GM12878 (cell line): ENCODE measurements at regions not wholly inside any gene's neighbourhood (a gene's known extent, or its start where the extent isn't known, plus 50 kb on each side); places are given as distances from the start of the nearest gene placed in this dataset.

Experiments
- ATAC-seq: fragments of 200-7000 bp; cut with Tn5 transposase; 3 replicates; pipeline ENCODE4 v1.9.1; 2020; ENCODE audit warnings: mild to moderate bottlenecking, moderate library complexity
- BruUV-seq: library from RNA; stranded (reverse); fragments of 400-500 nt; replicated peaks from 2 replicates; lab custom pipeline; 2021; lab: Mats Ljungman, UMichigan
- CTCF ChIA-PET: fragments of 300-600 bp; sonication (Branson Sonifier 250); formaldehyde crosslinking; extraction: SDS; loops from one replicate; lab custom pipeline; 2021; ENCODE audit warnings: inconsistent platforms; lab: Yijun Ruan, JAX
- POLR2A ChIA-PET: fragments of 350-600 bp; formaldehyde crosslinking; extraction: SDS; loops from one replicate; lab custom pipeline; 2021; ENCODE audit warnings: inconsistent platforms; lab: Charles Lee
- RAD21 ChIA-PET: fragments of 300-600 bp; sonication (Branson Sonifier 250); formaldehyde crosslinking; loops from one replicate; lab custom pipeline; 2023; ENCODE audit warnings: antibody characterized with exemption; ENCODE audit not compliant: unreplicated experiment; lab: Charles Lee
- SMC1A ChIA-PET: fragments of 300-600 bp; sonication (Branson Sonifier 250); formaldehyde crosslinking; loops from one replicate; lab custom pipeline; 2023; ENCODE audit not compliant: unreplicated experiment, uncharacterized antibody; lab: Charles Lee
- DNase-seq: peaks from one replicate; pipeline ENCODE4 v3.0.0-alpha.2; 2011; ENCODE audit warnings: low read depth, low spot score
- FAIRE-seq: peaks from 3 replicates; lab custom pipeline; 2011; peaks lifted over from hg19 to GRCh38; lab: Jason Lieb, UNC
- H2AFZ ChIP-seq: 2 replicates; pipeline ENCODE4 v1.6.0; 2011; ENCODE audit warnings: low read depth, low read length, control low read depth; ENCODE audit not compliant: control insufficient read depth
- H3K27ac ChIP-seq: 2 replicates; pipeline ENCODE4 v1.5.1; 2011; ENCODE audit warnings: control low read depth; ENCODE audit not compliant: control insufficient read depth, insufficient read depth
- H3K27me3 ChIP-seq, 2 experiments: replicated peaks in 1 of 2; 2 replicates each; pipeline versions ENCODE4 v1.6.0 to v1.6.1; 2011; ENCODE audit warnings: low read length in 1 of 2; ENCODE audit not compliant: control insufficient read depth in 2 of 2, insufficient read depth in 2 of 2
- H3K36me3 ChIP-seq, 2 experiments: 2 replicates each; pipeline ENCODE4 v1.5.1; 2011; ENCODE audit warnings: low read length in 1 of 2; ENCODE audit not compliant: control insufficient read depth in 2 of 2, insufficient read depth in 2 of 2
- H3K4me1 ChIP-seq: 2 replicates; pipeline ENCODE4 v1.6.1; 2011; ENCODE audit warnings: mild to moderate bottlenecking, low read length, moderate library complexity, mixed read lengths; ENCODE audit not compliant: control insufficient read depth, insufficient read depth
- H3K4me2 ChIP-seq: 2 replicates; pipeline ENCODE4 v1.6.0; 2011; ENCODE audit warnings: control low read depth; ENCODE audit not compliant: control insufficient read depth, insufficient read depth
- H3K4me3 ChIP-seq: fragments of 200-600 bp; sonication (generic); 2 replicates; pipeline ENCODE4 v1.5.1; 2016
- H3K79me2 ChIP-seq: 2 replicates; pipeline ENCODE4 v1.6.0; 2011; ENCODE audit warnings: low read length; ENCODE audit not compliant: control insufficient read depth, insufficient read depth
- H3K9ac ChIP-seq: 2 replicates; pipeline ENCODE4 v1.8.0; 2011; ENCODE audit warnings: low read length, control low read depth, mixed read lengths; ENCODE audit not compliant: control insufficient read depth, insufficient read depth
- H3K9me3 ChIP-seq: replicated peaks from 3 replicates; pipeline ENCODE4 v1.5.1; 2011; ENCODE audit warnings: mild to moderate bottlenecking, low read length; ENCODE audit not compliant: control insufficient read depth, insufficient read depth
- H4K20me1 ChIP-seq: 2 replicates; pipeline ENCODE4 v1.6.0; 2011; ENCODE audit not compliant: control insufficient read depth, insufficient read depth
- GABPA ChIP-seq: IDR thresholded peaks from 2 replicates; pipeline ENCODE4 v1.6.1; 2014; ENCODE audit warnings: antibody characterized with exemption, low read depth, mild to moderate bottlenecking, inconsistent platforms
- HDAC2 ChIP-seq: fragments of 200-600 bp; sonication (generic); IDR thresholded peaks from 2 replicates; pipeline ENCODE4 v1.6.1; 2017
- HDGF ChIP-seq: fragments of 450-650 bp; IDR thresholded peaks from 2 replicates; pipeline ENCODE4 v1.6.1; 2016; ENCODE audit warnings: antibody characterized with exemption
- IKZF1 ChIP-seq: fragments of 450-650 bp; conservative IDR thresholded peaks from 2 replicates; pipeline ENCODE4 v1.6.1; 2017; ENCODE audit warnings: antibody characterized with exemption, mild to moderate bottlenecking
- NR2C2 ChIP-seq: IDR thresholded peaks from 2 replicates; pipeline ENCODE4 v1.6.1; 2011; ENCODE audit warnings: borderline replicate concordance, low read depth; ENCODE audit not compliant: control insufficient read depth, insufficient read length
- NRF1 ChIP-seq: conservative IDR thresholded peaks from 2 replicates; pipeline ENCODE4 v1.6.1; 2011; ENCODE audit warnings: mild to moderate bottlenecking, low read depth, low read length, improper control_type of control experiment
- PAX8 ChIP-seq: fragments of 450-650 bp; IDR thresholded peaks from 2 replicates; pipeline ENCODE4 v1.6.1; 2017; ENCODE audit warnings: mild to moderate bottlenecking, moderate library complexity
- SP1 ChIP-seq: IDR thresholded peaks from one replicate; pipeline ENCODE4 v1.6.1; 2011; ENCODE audit warnings: low read depth, low read length
- WGBS: methylation state at CpG from one replicate; pipeline ENCODE4 v1.1.6; 2016; ENCODE audit warnings: low lambda C conversion rate; ENCODE audit not compliant: insufficient replicate concordance, insufficient coverage; ENCODE audit errors: missing lambda C conversion rate; 5-methylcytosine and 5-hydroxymethylcytosine counted together
- in situ Hi-C: fragments of 300-500 bp; cut with MboI; formaldehyde crosslinking; loops from 9 replicates; pipeline ENCODE4 v1.14.3; 2018; ENCODE audit warnings: mixed read lengths
- intact Hi-C: fragments of 100-400 bp; cut with micrococcal nuclease; formaldehyde crosslinking; loops from one replicate; pipeline ENCODE4 v1.14.2; 2022; ENCODE audit not compliant: unreplicated experiment
- TF ChIP-seq, protein P1 (sequence below): fragments of 450-650 bp; IDR thresholded peaks from 2 replicates; pipeline ENCODE4 v1.6.1; 2016; ENCODE audit warnings: mild to moderate bottlenecking, moderate library complexity, borderline replicate concordance
- TF ChIP-seq, protein P2 (sequence below): fragments of 450-650 bp; IDR thresholded peaks from 2 replicates; pipeline ENCODE4 v1.6.1; 2018; ENCODE audit warnings: mild to moderate bottlenecking, low read depth, moderate library complexity; ENCODE audit not compliant: partially characterized antibody
- TF ChIP-seq, protein P3 (sequence below): IDR thresholded peaks from 2 replicates; pipeline ENCODE4 v1.6.1; 2011; ENCODE audit warnings: low read depth, mild to moderate bottlenecking, low read length, moderate library complexity, borderline replicate concordance; ENCODE audit errors: extremely low read depth

DNA sequence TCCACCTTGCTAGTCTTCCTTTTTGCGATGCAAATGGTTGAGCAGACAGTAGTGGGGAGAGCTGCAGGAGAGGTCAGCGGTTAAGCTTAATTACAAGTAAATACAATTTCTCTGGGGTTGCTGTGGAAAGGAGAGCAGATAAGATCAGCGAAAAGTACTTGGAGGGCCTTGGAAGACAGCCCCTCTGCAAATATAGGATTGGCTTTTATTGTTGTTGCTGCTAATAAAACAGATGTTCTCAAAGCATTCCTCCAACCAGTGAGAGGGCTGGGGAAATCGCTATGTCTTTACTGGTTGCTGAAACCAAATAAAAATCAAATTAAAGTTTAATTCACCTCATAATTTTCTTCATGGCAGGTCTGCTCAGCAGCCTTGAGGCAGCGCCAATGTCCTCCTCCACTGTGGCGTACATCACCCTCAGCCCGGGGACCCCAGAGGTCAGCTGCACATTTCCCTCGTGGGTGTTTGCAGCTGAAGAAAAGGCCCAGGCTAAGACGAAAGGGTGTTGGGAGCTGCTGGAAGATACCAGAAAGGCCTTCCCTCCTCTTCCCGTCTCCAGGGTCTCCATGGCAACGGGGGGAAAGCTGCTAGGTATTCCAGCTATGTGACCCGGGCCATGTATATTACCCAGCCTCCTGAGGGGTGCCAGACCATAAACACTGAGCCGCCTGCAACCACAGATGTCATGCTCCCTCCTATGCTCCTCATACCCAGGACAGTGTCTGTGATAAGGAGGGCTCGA lies 54.6 kb upstream of the POU2F1 start:
- H2AFZ ChIP-seq, result no peak overlapping the region
- CTCF ChIA-PET, result no interaction called here
- H3K4me3 ChIP-seq, result no peak overlapping the region
- 43% methylated on average over 14 of the region's 14 CpGs for WGBS
- no peak overlapping the region for H3K9ac ChIP-seq
- ATAC-seq (no peak), FAIRE-seq (no peak), DNase-seq (no peak)
- H3K36me3 ChIP-seq, result no peaks in the 10 kb centered on the region
- no peaks in the 10 kb centered on the region for H3K4me1 ChIP-seq
- intact Hi-C loops, result no loop called here
- H3K27ac ChIP-seq, result no peak overlapping the region
- H3K9me3 ChIP-seq, result no peaks in the 10 kb centered on the region
- BruUV-seq, result no TSS peak
- POLR2A ChIA-PET, result no interaction called here
- no peaks in the 10 kb centered on the region for H3K27me3 ChIP-seq
- in situ Hi-C loops, result no loop called here
- no peak for TF ChIP-seq PAX8
- TF ChIP-seq NR2C2, result no peak
- no peak for TF ChIP-seq HDGF
- TF ChIP-seq, protein P1, sequence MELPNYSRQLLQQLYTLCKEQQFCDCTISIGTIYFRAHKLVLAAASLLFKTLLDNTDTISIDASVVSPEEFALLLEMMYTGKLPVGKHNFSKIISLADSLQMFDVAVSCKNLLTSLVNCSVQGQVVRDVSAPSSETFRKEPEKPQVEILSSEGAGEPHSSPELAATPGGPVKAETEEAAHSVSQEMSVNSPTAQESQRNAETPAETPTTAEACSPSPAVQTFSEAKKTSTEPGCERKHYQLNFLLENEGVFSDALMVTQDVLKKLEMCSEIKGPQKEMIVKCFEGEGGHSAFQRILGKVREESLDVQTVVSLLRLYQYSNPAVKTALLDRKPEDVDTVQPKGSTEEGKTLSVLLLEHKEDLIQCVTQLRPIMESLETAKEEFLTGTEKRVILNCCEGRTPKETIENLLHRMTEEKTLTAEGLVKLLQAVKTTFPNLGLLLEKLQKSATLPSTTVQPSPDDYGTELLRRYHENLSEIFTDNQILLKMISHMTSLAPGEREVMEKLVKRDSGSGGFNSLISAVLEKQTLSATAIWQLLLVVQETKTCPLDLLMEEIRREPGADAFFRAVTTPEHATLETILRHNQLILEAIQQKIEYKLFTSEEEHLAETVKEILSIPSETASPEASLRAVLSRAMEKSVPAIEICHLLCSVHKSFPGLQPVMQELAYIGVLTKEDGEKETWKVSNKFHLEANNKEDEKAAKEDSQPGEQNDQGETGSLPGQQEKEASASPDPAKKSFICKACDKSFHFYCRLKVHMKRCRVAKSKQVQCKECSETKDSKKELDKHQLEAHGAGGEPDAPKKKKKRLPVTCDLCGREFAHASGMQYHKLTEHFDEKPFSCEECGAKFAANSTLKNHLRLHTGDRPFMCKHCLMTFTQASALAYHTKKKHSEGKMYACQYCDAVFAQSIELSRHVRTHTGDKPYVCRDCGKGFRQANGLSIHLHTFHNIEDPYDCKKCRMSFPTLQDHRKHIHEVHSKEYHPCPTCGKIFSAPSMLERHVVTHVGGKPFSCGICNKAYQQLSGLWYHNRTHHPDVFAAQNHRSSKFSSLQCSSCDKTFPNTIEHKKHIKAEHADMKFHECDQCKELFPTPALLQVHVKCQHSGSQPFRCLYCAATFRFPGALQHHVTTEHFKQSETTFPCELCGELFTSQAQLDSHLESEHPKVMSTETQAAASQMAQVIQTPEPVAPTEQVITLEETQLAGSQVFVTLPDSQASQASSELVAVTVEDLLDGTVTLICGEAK, result no peak
- TF ChIP-seq HDAC2, result no peak
- TF ChIP-seq NRF1, result no peak
- no peak for TF ChIP-seq IKZF1
- TF ChIP-seq SP1, result no peak
- TF ChIP-seq, protein P2, sequence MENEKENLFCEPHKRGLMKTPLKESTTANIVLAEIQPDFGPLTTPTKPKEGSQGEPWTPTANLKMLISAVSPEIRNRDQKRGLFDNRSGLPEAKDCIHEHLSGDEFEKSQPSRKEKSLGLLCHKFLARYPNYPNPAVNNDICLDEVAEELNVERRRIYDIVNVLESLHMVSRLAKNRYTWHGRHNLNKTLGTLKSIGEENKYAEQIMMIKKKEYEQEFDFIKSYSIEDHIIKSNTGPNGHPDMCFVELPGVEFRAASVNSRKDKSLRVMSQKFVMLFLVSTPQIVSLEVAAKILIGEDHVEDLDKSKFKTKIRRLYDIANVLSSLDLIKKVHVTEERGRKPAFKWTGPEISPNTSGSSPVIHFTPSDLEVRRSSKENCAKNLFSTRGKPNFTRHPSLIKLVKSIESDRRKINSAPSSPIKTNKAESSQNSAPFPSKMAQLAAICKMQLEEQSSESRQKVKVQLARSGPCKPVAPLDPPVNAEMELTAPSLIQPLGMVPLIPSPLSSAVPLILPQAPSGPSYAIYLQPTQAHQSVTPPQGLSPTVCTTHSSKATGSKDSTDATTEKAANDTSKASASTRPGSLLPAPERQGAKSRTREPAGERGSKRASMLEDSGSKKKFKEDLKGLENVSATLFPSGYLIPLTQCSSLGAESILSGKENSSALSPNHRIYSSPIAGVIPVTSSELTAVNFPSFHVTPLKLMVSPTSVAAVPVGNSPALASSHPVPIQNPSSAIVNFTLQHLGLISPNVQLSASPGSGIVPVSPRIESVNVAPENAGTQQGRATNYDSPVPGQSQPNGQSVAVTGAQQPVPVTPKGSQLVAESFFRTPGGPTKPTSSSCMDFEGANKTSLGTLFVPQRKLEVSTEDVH, result no peak
- TF ChIP-seq GABPA, result no peak
- TF ChIP-seq, protein P3, sequence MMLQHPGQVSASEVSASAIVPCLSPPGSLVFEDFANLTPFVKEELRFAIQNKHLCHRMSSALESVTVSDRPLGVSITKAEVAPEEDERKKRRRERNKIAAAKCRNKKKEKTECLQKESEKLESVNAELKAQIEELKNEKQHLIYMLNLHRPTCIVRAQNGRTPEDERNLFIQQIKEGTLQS, result no peak
- RAD21 ChIA-PET, result no interaction called here
- H3K4me2 ChIP-seq, result no peak overlapping the region
- H3K79me2 ChIP-seq, result no peaks in the 10 kb centered on the region
- SMC1A ChIA-PET, result interaction anchor here (1.0 kb wide), 1 partner anchor 88 kb away, joined by 3 read pairs; no protein-coding TSS in a partner anchor
- H4K20me1 ChIP-seq, result no peaks in the 10 kb centered on the region
